A172 (cell line): ENCODE measurements at regions not wholly inside any gene's neighbourhood (a gene's known extent, or its start where the extent isn't known, plus 50 kb on each side); places are given as distances from the start of the nearest gene placed in this dataset.
A peak's percentile ranks its signal among the peaks of the same experiment; 100 is the strongest.

Experiments
- DNase-seq: peaks from one replicate; pipeline ENCODE4 v3.0.0-alpha.2; 2015; ENCODE audit warnings: low spot score

GRCh38 chr2:81551040-81551634 lies 1246.6 kb upstream of the LRRTM1 start:
- DNase-seq: peak; percentile 50

- DNase-seq: no peak
These were observed 1245.7 kb upstream of the LRRTM1 start for GRCh38 chr2:81550277-81550676.

DNA sequence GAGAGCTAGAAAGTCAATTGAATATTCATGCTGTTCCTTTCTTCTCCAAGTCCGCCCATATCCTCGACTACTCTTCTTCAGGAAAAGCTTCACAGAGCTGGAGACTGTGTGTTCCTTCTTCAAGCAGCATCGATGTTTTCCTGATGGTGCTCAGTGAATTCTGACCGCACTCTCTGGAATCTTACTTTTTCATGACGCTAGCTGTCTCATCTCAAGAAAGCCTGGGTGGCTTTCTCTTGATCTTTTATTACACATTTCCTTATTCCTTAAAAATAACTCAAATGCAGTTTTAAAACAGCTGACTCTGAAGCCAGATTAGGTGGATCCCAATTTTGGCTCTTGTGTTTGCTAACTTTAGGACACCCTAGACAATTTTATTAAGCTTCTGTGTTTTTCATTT lies 1245.1 kb upstream of the LRRTM1 start:
- no peak for DNase-seq

- DNase-seq: peak; percentile 67
These were observed 1241.1 kb upstream of the LRRTM1 start for GRCh38 chr2:81545626-81546025.

DNA sequence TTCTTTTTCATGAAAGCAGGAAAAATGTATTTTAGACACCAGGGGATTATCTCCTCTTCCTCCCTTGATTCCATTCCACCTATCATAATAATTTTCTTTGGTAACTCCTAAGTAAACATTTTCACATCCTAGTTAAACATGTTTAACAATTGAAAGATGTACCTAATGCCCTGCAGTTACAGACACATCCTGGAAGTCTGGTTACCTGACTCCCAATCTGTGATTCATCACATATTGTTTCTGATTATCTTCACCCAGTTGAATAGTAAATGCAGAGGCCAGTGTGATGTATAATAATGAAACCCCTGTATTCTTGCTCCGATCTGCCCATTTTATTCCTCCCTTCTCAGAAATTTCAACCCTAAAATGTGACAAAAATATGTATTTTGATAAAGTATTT lies 1237.6 kb upstream of the LRRTM1 start:
- no peak for DNase-seq

GRCh38 chr2:81529944-81530343 lies 1225.4 kb upstream of the LRRTM1 start:
- DNase-seq: no peak

GRCh38 chr2:81528852-81529480 lies 1224.4 kb upstream of the LRRTM1 start:
- DNase-seq: no peak

GRCh38 chr2:81523344-81523743 lies 1218.8 kb upstream of the LRRTM1 start:
- no peak for DNase-seq

DNA sequence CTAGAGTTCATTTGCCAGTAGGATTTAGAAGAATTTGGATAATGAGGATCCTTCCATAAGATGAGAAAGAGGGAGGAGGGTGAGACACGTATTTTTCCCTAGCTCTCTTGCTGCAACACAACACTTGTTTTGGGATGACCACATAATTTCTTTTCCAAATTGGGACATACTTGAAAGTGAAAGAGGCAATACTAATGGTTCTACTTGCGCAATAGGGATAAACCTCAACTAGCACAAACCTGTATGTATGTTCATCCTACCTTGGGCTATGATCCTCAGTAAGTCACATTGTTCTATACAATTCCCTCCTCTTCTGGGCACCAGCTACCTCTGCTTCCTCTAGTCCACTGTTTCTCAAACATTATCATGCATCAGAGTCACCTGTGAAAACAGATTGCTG lies 1208.8 kb upstream of the LRRTM1 start:
- no peak for DNase-seq

DNA sequence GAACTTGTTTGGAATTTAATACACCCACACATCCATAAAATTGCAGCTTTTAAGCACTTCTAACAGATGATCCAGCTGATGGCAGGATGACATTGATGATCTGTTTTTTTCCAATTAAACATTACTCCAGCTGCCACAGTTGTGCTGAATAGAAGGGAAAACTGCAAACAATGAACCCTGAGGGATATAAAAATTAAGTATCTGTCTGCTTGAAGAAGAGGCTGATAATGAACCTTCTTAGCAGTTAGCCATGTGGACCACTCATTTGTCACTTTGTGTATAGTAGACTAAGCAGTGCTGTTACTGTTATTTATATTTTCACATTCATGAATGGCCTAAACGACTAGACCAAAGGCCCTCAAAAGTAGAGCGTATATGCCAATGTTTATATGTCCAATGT lies 1201.0 kb upstream of the LRRTM1 start:
- no peak for DNase-seq

GRCh38 chr2:81495556-81495955 lies 1191.0 kb upstream of the LRRTM1 start:
- no peak for DNase-seq

DNA sequence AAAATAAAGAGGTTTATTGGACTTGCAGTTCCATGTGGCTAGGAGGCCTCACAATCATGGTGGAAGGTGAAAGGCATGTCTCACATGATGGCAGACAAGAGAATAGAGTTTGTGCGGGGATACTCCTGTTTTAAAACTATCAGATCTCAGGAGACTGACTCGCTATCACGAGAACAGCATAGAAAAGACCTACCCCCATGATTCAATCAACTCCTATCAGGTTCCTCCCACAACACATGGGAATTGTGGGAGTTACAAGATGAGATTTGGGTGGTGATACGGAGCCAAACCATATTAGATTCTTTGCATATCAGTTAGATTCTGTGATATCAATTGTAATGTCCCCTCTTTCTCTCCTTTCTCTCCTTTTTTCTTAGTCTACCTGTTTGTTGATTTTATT lies 1178.7 kb upstream of the LRRTM1 start:
- DNase-seq: no peak

DNA sequence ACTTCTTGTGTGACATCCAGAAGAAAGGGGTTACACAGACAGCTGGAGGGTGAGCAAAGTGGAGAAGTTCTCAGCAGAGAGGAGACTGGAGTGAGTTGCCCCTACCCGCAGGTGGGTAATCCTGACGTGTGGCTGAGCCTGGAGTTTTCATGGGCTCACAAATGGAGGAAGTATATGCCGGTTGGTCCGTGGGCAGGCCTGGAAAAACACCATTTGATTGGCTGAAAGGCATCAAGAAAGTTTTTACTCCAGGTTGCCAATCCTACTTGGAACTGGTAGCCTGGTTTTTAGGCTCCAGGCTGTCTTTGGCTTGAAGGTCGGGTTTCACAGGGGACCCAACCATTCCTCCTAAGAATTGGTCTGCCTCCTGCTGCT lies 1177.4 kb upstream of the LRRTM1 start:
- DNase-seq: no peak

GRCh38 chr2:81481242-81481993 lies 1176.9 kb upstream of the LRRTM1 start:
- DNase-seq: no peak

- DNase-seq: no peak
These were observed 1162.5 kb upstream of the LRRTM1 start for GRCh38 chr2:81467096-81467495.

- no peak for DNase-seq
These were observed 1157.9 kb upstream of the LRRTM1 start for GRCh38 chr2:81462420-81462819.

DNA sequence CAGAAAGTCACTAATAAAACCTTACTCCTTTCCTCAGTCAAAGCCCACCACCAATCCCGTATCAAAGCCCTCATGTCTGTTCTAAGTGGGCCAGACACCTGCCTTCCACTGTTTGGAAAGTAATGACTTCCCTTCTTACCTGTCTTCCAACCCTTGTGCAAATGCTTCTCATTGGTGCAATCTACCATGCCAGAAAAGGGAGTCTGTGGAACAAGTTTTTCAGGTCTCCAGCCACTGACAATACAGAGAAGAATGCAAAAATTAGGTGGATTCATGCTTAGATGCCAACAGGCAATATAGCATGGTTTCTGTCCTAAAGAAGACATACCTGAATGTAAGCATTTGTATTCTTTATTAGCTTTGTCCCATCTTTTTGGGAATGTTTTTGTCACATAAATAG lies 1140.6 kb upstream of the LRRTM1 start:
- no peak for DNase-seq

- no peak for DNase-seq
These were observed 1133.0 kb upstream of the LRRTM1 start for GRCh38 chr2:81437456-81438000.

DNA sequence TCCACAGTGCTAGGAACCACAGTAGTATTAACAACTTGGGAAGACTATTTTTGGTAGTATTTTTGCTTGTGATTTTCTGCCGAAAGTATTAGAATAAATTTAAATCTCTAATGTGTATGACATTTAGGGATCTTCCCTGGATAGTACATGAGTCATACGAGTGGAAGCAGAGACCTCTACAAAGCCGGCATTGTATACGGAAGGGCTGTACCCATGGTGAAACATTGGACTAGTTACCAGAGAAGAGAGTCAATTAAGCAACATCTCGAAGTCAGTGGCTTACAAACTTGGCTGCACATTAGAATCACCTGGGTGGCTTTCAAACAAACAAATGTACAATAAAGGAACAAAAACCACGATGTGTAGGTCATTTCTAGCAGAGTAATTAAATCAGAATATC lies 1131.7 kb upstream of the LRRTM1 start:
- DNase-seq: peak; percentile 64

DNA sequence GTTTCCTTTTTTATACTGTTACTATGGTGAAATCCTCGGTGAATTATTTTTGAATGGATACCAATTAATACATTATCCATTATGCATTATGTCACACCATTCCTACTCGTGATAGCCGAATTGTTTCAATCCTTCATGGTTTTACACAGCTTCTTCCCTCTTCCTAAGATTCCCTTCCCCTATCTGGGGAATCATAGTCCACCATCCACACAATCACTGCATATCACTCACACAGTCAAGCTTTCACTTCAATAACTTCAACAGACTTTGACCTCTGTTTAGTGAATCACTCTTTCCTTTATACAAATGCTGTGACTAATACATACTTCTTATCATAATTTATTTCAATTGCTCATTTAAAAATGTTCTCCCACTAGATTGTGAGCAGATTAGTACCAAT lies 1108.1 kb upstream of the LRRTM1 start:
- peak; percentile 22 for DNase-seq

GRCh38 chr2:81403508-81403907 lies 1099.0 kb upstream of the LRRTM1 start:
- no peak for DNase-seq

DNA sequence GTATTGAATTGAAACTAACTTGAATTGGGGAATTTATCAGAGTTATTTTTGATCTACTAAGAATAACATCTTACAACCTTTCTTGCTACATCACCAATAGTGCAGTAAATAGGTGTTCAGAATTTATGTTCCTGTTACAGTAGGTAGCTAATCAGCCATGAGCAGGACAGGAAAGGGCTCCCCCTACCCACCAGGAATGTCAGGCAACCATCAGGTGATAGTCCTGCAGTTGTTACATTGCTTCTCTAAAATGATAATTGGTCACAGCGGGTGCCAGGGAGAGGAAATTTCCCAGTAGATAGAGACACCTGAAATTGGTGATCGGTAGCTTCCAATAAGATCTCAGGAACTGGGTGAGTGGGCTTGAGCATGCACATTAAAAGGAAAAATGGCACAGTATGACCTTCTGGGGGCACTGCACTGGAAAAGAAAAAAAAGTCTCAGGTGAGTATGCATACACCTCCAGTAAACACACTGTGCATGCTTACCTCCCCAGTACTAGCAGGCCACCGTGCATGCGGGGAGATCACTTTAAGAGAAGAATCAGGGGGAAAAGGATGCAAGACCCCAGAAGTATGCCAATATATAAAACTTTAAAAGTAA lies 1092.0 kb upstream of the LRRTM1 start:
- DNase-seq: no peak

- no peak for DNase-seq
These were observed 1091.2 kb upstream of the LRRTM1 start for GRCh38 chr2:81395746-81396145.
